Activated CD8-positive, alpha-beta T cell treated with anti-CD3 and anti-CD28 coated beads, Interleukin-2, amount 10 ng/mL, durations not matched to agents 7 days and 5 days (primary cell): ENCODE measurements at regions not wholly inside any gene's neighbourhood (a gene's known extent, or its start where the extent isn't known, plus 50 kb on each side); places are given as distances from the start of the nearest gene placed in this dataset.
"Not testable (repeated sequence)": the region's sequence is repeated elsewhere in the genome, so short reads cannot be mapped to it uniquely, and the experiment has no call there.

Source experiments
- ATAC-seq: fragments of 150-1000 bp; cut with Tn5 transposase; one replicate; pipeline ENCODE4 v1.10.0; 2021; ENCODE audit warnings: moderate library complexity
- CTCF ChIA-PET: fragments of 350-600 bp; sonication (Branson Sonifier 250); formaldehyde crosslinking; loops from one replicate; lab custom pipeline; 2021; ENCODE audit warnings: antibody characterized with exemption; lab: Charles Lee
- POLR2A ChIA-PET: fragments of 350-600 bp; sonication (Branson Sonifier 250); formaldehyde crosslinking; loops from one replicate; lab custom pipeline; 2021; ENCODE audit warnings: antibody characterized with exemption; lab: Charles Lee
- DNase-seq: peaks from one replicate; pipeline ENCODE4 v3.0.0-alpha.2; 2020
- H3K27ac Mint-ChIP-seq: one replicate; pipeline ENCODE4 v1.8.0; 2021; ENCODE audit warnings: mild to moderate bottlenecking, mixed read lengths
- H3K27me3 Mint-ChIP-seq: one replicate; pipeline ENCODE4 v1.8.0; 2021; ENCODE audit warnings: low read depth, mixed read lengths
- H3K36me3 Mint-ChIP-seq: one replicate; pipeline ENCODE4 v1.8.0; 2021; ENCODE audit warnings: low read depth, mixed read lengths
- H3K4me1 Mint-ChIP-seq: one replicate; pipeline ENCODE4 v1.8.0; 2021; ENCODE audit warnings: low read depth, mixed read lengths
- H3K4me3 Mint-ChIP-seq: one replicate; pipeline ENCODE4 v1.8.0; 2021; ENCODE audit warnings: mild to moderate bottlenecking, mixed read lengths
- H3K9me3 Mint-ChIP-seq: one replicate; pipeline ENCODE4 v1.8.0; 2022; ENCODE audit warnings: mixed read lengths; ENCODE audit not compliant: insufficient read depth

DNA sequence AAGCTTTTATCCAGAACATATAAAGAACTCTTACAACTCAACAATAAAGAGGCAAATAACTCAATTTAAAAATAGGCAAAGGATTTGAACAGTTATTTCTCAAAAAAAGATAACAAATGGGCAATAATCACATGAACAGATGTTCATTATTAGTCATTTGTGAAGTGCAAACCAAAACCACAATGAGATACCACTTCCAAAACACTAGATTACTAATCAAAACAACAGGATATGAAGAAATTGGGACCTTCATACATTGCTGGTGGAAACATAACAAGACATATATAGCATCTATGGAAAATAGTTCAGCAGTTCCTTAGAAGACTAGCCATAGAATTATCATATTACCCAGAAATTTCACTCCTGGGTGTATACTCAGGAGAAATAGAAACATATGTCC is 224.6 kb downstream of the FBXO8 start:
- no peaks in the 10 kb centered on the region for H3K9me3 Mint-ChIP-seq
- ChIA-PET POLR2A (no interaction called here), CTCF (no interaction called here)
- no peaks in the 10 kb centered on the region for H3K36me3 Mint-ChIP-seq
- no peak overlapping the region for H3K4me3 Mint-ChIP-seq
- no peaks in the 10 kb centered on the region for H3K27me3 Mint-ChIP-seq
- H3K4me1 Mint-ChIP-seq, result no peaks in the 10 kb centered on the region
- DNase-seq (no peak), ATAC-seq (no peak)
- no peak overlapping the region for H3K27ac Mint-ChIP-seq

DNA sequence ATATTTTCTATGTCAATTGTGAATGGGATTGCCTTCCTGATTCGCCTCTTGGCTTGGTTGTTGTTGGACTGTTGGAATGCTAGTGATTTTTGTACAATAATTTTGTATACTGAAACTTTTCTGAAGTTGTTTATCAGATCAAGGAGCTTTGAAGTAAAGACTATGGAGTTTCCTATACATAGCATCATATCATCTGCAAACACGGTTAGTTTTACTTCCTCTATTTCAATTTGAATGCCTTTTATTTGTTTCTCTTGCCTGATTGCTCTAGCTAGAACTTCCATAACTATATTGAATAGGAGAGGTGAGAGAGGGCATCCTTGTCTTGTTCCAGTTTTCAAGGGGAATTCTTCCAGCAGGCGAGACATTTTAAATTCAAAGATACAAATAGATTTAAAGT is 226.5 kb downstream of the FBXO8 start:
- Mint-ChIP-seq H3K27ac (no peak overlapping the region), H3K4me3 (no peak overlapping the region)
- no peak for DNase-seq

GRCh38 chr4:174055344-174055743 is 228.1 kb downstream of the FBXO8 start:
- CTCF ChIA-PET, result no interaction called here
- no peaks in the 10 kb centered on the region for H3K9me3 Mint-ChIP-seq

More for the DNA sequence above, 226.5 kb downstream of the FBXO8 start:
- no peaks in the 10 kb centered on the region for H3K4me1 Mint-ChIP-seq
- no peaks in the 10 kb centered on the region for H3K27me3 Mint-ChIP-seq
- no peaks in the 10 kb centered on the region for H3K36me3 Mint-ChIP-seq
- ChIA-PET POLR2A (no interaction called here), CTCF (no interaction called here)
- no peaks in the 10 kb centered on the region for H3K9me3 Mint-ChIP-seq
- ATAC-seq, result no peak

GRCh38 chr4:174053895-174054294 is 229.6 kb downstream of the FBXO8 start:
- ChIA-PET CTCF (no interaction called here), POLR2A (no interaction called here)
- no peaks in the 10 kb centered on the region for H3K27me3 Mint-ChIP-seq
- no peak for ATAC-seq
- no peaks in the 10 kb centered on the region for H3K9me3 Mint-ChIP-seq
- no peak overlapping the region for H3K4me3 Mint-ChIP-seq
- DNase-seq, result no peak
- H3K4me1 Mint-ChIP-seq, result no peaks in the 10 kb centered on the region
- no peaks in the 10 kb centered on the region for H3K36me3 Mint-ChIP-seq
- no peak overlapping the region for H3K27ac Mint-ChIP-seq

More at GRCh38 chr4:174055344-174055743, 228.1 kb downstream of the FBXO8 start:
- POLR2A ChIA-PET, result no interaction called here
- ATAC-seq (no peak), DNase-seq (no peak)
- no peak overlapping the region for H3K4me3 Mint-ChIP-seq
- H3K4me1 Mint-ChIP-seq, result no peaks in the 10 kb centered on the region
- no peak overlapping the region for H3K27ac Mint-ChIP-seq
- no peaks in the 10 kb centered on the region for H3K36me3 Mint-ChIP-seq
- no peaks in the 10 kb centered on the region for H3K27me3 Mint-ChIP-seq

- H3K27me3 Mint-ChIP-seq, result no peaks in the 10 kb centered on the region
- ChIA-PET CTCF (no interaction called here), POLR2A (no interaction called here)
- no peaks in the 10 kb centered on the region for H3K4me1 Mint-ChIP-seq
- no peaks in the 10 kb centered on the region for H3K36me3 Mint-ChIP-seq
- no peak overlapping the region for H3K27ac Mint-ChIP-seq
- H3K4me3 Mint-ChIP-seq, result no peak overlapping the region
- DNase-seq (no peak), ATAC-seq (no peak)
- H3K9me3 Mint-ChIP-seq, result no peaks in the 10 kb centered on the region
Measured at GRCh38 chr4:174047363-174047762, 236.1 kb downstream of the FBXO8 start.

GRCh38 chr4:174045829-174046228 is 237.6 kb downstream of the FBXO8 start:
- DNase-seq, CTCF ChIA-PET, POLR2A ChIA-PET, H3K4me1 Mint-ChIP-seq, ATAC-seq, H3K27ac Mint-ChIP-seq, H3K4me3 Mint-ChIP-seq, H3K36me3 Mint-ChIP-seq, H3K27me3 Mint-ChIP-seq, H3K9me3 Mint-ChIP-seq: not testable (repeated sequence)

DNA sequence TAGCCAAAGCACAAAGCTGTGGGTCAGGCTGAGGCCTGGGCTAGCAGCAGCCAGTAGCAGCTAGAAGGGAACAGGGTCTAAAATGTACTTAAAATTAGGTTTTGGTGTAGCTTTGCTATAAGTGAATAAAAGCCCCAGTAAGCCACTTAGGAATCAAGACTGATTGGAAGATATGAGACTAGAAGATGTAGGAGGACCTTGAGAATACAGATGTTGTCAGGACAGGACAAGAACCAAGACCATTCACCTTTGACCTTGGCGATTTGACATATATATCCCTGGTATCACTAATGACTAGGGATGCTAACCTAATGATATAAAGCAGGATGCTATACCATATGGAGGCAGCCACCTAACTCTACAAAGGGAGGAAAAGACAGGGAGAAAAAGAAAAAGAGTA is 238.1 kb downstream of the FBXO8 start:
- POLR2A ChIA-PET, result no interaction called here
- DNase-seq, result no peak
- no peak for ATAC-seq
- Mint-ChIP-seq H3K4me1 (no peaks in the 10 kb centered on the region), H3K27ac (no peak overlapping the region), H3K9me3 (no peaks in the 10 kb centered on the region), H3K36me3 (no peaks in the 10 kb centered on the region), H3K4me3 (no peak overlapping the region), H3K27me3 (no peaks in the 10 kb centered on the region)
- CTCF ChIA-PET, result no interaction called here

GRCh38 chr4:174041555-174042105 is 241.8 kb downstream of the FBXO8 start:
- no peaks in the 10 kb centered on the region for H3K9me3 Mint-ChIP-seq

DNA sequence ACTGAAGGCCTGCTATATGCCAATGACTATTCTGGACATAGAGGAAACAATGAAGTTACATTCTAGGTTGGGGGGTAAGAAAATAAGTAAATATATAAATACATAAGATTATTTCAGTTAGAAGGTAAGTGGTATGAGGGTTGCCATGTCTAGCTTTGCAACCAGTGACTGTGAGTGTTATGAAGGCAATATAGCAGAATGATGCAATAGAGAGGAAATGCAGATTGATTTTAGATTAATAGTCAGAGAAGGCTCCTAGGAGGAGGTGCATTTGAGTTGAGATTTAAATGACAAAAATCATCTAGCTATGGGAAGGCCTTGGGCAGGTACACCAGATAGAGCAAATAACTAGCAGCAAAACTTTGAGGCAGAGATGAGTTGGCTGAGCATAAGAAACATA is 243.2 kb downstream of the FBXO8 start:
- Mint-ChIP-seq H3K4me3 (no peak overlapping the region), H3K36me3 (no peaks in the 10 kb centered on the region), H3K27me3 (no peaks in the 10 kb centered on the region), H3K9me3 (no peaks in the 10 kb centered on the region), H3K27ac (no peak overlapping the region), H3K4me1 (no peaks in the 10 kb centered on the region)
- POLR2A ChIA-PET, result no interaction called here
- no peak for ATAC-seq
- no peak for DNase-seq
- CTCF ChIA-PET, result no interaction called here

More at GRCh38 chr4:174041555-174042105, 241.8 kb downstream of the FBXO8 start:
- Mint-ChIP-seq H3K27me3 (no peaks in the 10 kb centered on the region), H3K4me1 (no peaks in the 10 kb centered on the region), H3K27ac (no peak overlapping the region), H3K36me3 (no peaks in the 10 kb centered on the region), H3K4me3 (no peak overlapping the region)
- POLR2A ChIA-PET, result no interaction called here
- CTCF ChIA-PET, result no interaction called here
- DNase-seq (no peak), ATAC-seq (no peak)

- no peak overlapping the region for H3K4me3 Mint-ChIP-seq
Measured at GRCh38 chr4:174038481-174038880, 245.0 kb downstream of the FBXO8 start.

GRCh38 chr4:174037631-174038030 is 245.8 kb downstream of the FBXO8 start:
- ChIA-PET POLR2A (no interaction called here), CTCF (no interaction called here)
- Mint-ChIP-seq H3K4me1 (no peaks in the 10 kb centered on the region), H3K27me3 (no peaks in the 10 kb centered on the region), H3K9me3 (no peaks in the 10 kb centered on the region), H3K27ac (no peak overlapping the region), H3K4me3 (no peak overlapping the region), H3K36me3 (no peaks in the 10 kb centered on the region)
- DNase-seq, result no peak
- ATAC-seq, result no peak

More at GRCh38 chr4:174038481-174038880, 245.0 kb downstream of the FBXO8 start:
- H3K4me1 Mint-ChIP-seq, result no peaks in the 10 kb centered on the region
- CTCF ChIA-PET, result no interaction called here
- H3K27me3 Mint-ChIP-seq, result no peaks in the 10 kb centered on the region
- H3K27ac Mint-ChIP-seq, result no peak overlapping the region
- no peaks in the 10 kb centered on the region for H3K36me3 Mint-ChIP-seq
- POLR2A ChIA-PET, result no interaction called here
- no peak for ATAC-seq
- H3K9me3 Mint-ChIP-seq, result no peaks in the 10 kb centered on the region
- DNase-seq, result no peak

GRCh38 chr4:174037049-174037448 is 246.4 kb downstream of the FBXO8 start:
- no peak overlapping the region for H3K4me3 Mint-ChIP-seq
- no peak for DNase-seq
- H3K27ac Mint-ChIP-seq, result no peak overlapping the region
- H3K27me3 Mint-ChIP-seq, result no peaks in the 10 kb centered on the region
- no peaks in the 10 kb centered on the region for H3K36me3 Mint-ChIP-seq
- ChIA-PET POLR2A (no interaction called here), CTCF (no interaction called here)
- ATAC-seq, result no peak
- H3K4me1 Mint-ChIP-seq, result no peaks in the 10 kb centered on the region
- no peaks in the 10 kb centered on the region for H3K9me3 Mint-ChIP-seq

DNA sequence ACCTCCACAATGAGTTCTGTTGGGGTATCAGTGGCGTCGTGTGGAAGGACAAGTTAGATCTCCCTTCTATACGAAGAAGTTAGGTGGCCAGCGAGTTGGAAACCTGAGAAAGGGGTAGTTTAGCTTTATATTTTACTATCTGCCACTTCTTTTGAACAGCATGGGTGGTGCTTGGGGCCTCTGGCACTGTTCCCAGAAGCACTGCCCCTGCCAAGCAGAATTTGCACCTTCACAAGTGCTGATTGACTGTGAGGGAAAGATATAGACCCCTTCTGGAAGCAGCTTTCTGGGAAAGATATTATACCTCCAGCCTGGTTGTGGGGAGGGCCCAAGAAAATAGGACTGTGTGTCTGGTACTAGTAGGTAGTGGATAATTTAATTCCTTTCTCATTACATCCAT is 246.9 kb downstream of the FBXO8 start:
- ChIA-PET POLR2A (no interaction called here), CTCF (no interaction called here)
- no peaks in the 10 kb centered on the region for H3K27me3 Mint-ChIP-seq
- DNase-seq (no peak), ATAC-seq (no peak)
- H3K9me3 Mint-ChIP-seq, result no peaks in the 10 kb centered on the region
- H3K27ac Mint-ChIP-seq, result no peak overlapping the region
- H3K4me1 Mint-ChIP-seq, result no peaks in the 10 kb centered on the region
- no peaks in the 10 kb centered on the region for H3K36me3 Mint-ChIP-seq
- H3K4me3 Mint-ChIP-seq, result no peak overlapping the region
